ENCODE measurements at regions not wholly inside any gene's neighbourhood (a gene's known extent, or its start where the extent isn't known, plus 50 kb on each side); places are given as distances from the start of the nearest gene placed in this dataset.

DNA sequence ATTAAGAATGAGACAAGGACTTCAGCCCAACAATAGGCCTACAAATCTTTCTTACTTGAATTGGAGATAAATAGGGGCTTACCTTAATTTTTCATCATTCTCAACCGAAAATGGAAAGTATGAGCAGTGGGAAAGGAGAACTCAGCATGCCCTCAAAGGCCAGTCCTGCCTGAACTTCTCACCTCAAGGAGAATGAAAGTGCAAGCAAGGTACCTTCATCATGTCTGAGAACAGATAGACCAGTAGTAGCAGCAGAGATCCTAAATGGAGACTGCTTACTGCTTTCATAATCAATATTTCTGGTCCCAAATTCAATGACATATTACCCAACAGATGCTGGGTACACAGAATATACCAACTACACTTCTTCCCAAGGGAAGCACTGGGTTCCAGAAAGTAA, 194.0 kb upstream of the SLITRK1 start:
- Histone ChIP-seq H3K79me2 (ENCODE audit: insufficient read depth, low read length) (no peaks in the 10 kb centered on the region), H3K36me3 (ENCODE audit: insufficient read depth, low read length) (no peaks in the 10 kb centered on the region), H3K9ac (ENCODE audit: low read depth, low read length) (no peak overlapping the region), H4K20me1 (ENCODE audit: insufficient read depth, low read length) (no peaks in the 10 kb centered on the region), H3K27ac (ENCODE audit: low read length) (no peak overlapping the region), H2AFZ (ENCODE audit: low read depth, low read length) (no peak overlapping the region), H3K9me3 (ENCODE audit: insufficient read depth, low read length, severe bottlenecking) (no peaks in the 10 kb centered on the region), H3K4me1 (ENCODE audit: insufficient read depth, low read length) (no peaks in the 10 kb centered on the region), H3K4me3 (ENCODE audit: low read depth in 1 of 2, low read length in 2 of 2) (no peak overlapping the region), H3K4me2 (ENCODE audit: insufficient read depth, low read length) (no peak overlapping the region), H3K27me3 (ENCODE audit: insufficient read depth, low read length, poor library complexity) (no peaks in the 10 kb centered on the region)
- ATAC-seq (ENCODE audit: insufficient read depth, low read depth) (no peak), DNase-seq (no peak)
- no peak for TF ChIP-seq CTCF (IDR thresholded peaks at IDR 0.05; ENCODE audit: borderline replicate concordance, extremely low read depth, low read length, poor library complexity, severe bottlenecking)
- TF ChIP-seq EZH2 (IDR thresholded peaks at IDR 0.05; ENCODE audit: borderline replicate concordance, low read depth, low read length, severe bottlenecking), result no peak

- no peak overlapping the region for H3K27ac ChIP-seq (ENCODE audit: low read length)
- no peak for TF ChIP-seq CTCF (IDR thresholded peaks at IDR 0.05; ENCODE audit: borderline replicate concordance, extremely low read depth, low read length, poor library complexity, severe bottlenecking)
- no peak for TF ChIP-seq EZH2 (IDR thresholded peaks at IDR 0.05; ENCODE audit: borderline replicate concordance, low read depth, low read length, severe bottlenecking)
- no peak overlapping the region for H3K4me2 ChIP-seq (ENCODE audit: insufficient read depth, low read length)
- no peak overlapping the region for H3K4me3 ChIP-seq (ENCODE audit: low read depth in 1 of 2, low read length in 2 of 2)
- no peaks in the 10 kb centered on the region for H4K20me1 ChIP-seq (ENCODE audit: insufficient read depth, low read length)
- no peaks in the 10 kb centered on the region for H3K36me3 ChIP-seq (ENCODE audit: insufficient read depth, low read length)
- ATAC-seq (ENCODE audit: insufficient read depth, low read depth) (no peak), DNase-seq (no peak)
- no peaks in the 10 kb centered on the region for H3K27me3 ChIP-seq (ENCODE audit: insufficient read depth, low read length, poor library complexity)
- no peaks in the 10 kb centered on the region for H3K9me3 ChIP-seq (ENCODE audit: insufficient read depth, low read length, severe bottlenecking)
- no peaks in the 10 kb centered on the region for H3K79me2 ChIP-seq (ENCODE audit: insufficient read depth, low read length)
- H3K4me1 ChIP-seq (ENCODE audit: insufficient read depth, low read length), result no peaks in the 10 kb centered on the region
- no peak overlapping the region for H2AFZ ChIP-seq (ENCODE audit: low read depth, low read length)
- no peak overlapping the region for H3K9ac ChIP-seq (ENCODE audit: low read depth, low read length)
Observed at GRCh38 chr13:84050536-84050935, 168.3 kb upstream of the SLITRK1 start.

- no peak for ATAC-seq (ENCODE audit: insufficient read depth, low read depth)
- Histone ChIP-seq H3K9ac (ENCODE audit: low read depth, low read length) (no peak overlapping the region), H3K4me1 (ENCODE audit: insufficient read depth, low read length) (no peaks in the 10 kb centered on the region), H3K27ac (ENCODE audit: low read length) (no peak overlapping the region), H3K4me2 (ENCODE audit: insufficient read depth, low read length) (no peak overlapping the region), H4K20me1 (ENCODE audit: insufficient read depth, low read length) (no peaks in the 10 kb centered on the region), H3K36me3 (ENCODE audit: insufficient read depth, low read length) (no peaks in the 10 kb centered on the region), H3K4me3 (ENCODE audit: low read depth in 1 of 2, low read length in 2 of 2) (no peak overlapping the region), H3K27me3 (ENCODE audit: insufficient read depth, low read length, poor library complexity) (no peaks in the 10 kb centered on the region), H3K79me2 (ENCODE audit: insufficient read depth, low read length) (no peaks in the 10 kb centered on the region), H3K9me3 (ENCODE audit: insufficient read depth, low read length, severe bottlenecking) (no peaks in the 10 kb centered on the region), H2AFZ (ENCODE audit: low read depth, low read length) (no peak overlapping the region)
- TF ChIP-seq CTCF (IDR thresholded peaks at IDR 0.05; ENCODE audit: borderline replicate concordance, extremely low read depth, low read length, poor library complexity, severe bottlenecking), result no peak
- no peak for TF ChIP-seq EZH2 (IDR thresholded peaks at IDR 0.05; ENCODE audit: borderline replicate concordance, low read depth, low read length, severe bottlenecking)
- DNase-seq, result no peak
Observed at GRCh38 chr13:84049443-84050219, 167.4 kb upstream of the SLITRK1 start.
